CD14-positive monocyte (primary cell): ENCODE measurements at regions not wholly inside any gene's neighbourhood (a gene's known extent, or its start where the extent isn't known, plus 50 kb on each side); places are given as distances from the start of the nearest gene placed in this dataset.

ENCODE experiments used
- DNase-seq, 3 donors: peaks; one replicate each; pipeline ENCODE4 v3.0.0-alpha.2; 2011 to 2022
- H2AFZ ChIP-seq: 2 replicates; pipeline ENCODE4 v1.6.0; 2012; ENCODE audit warnings: mild to moderate bottlenecking, low read depth, low read length, inconsistent platforms; ENCODE audit not compliant: insufficient read depth, poor library complexity, severe bottlenecking
- H3K27ac ChIP-seq, 2 donors: 1 replicate in 1 of 2; 2 replicates in 1 of 2; pipeline ENCODE4 v1.5.1; 2012 to 2013; ENCODE audit warnings: low read length in 2 of 2, control low read depth in 1 of 2, inconsistent platforms in 1 of 2, low read depth in 1 of 2, mild to moderate bottlenecking in 1 of 2
- H3K27me3 ChIP-seq, 2 donors: one replicate each; pipeline versions ENCODE4 v1.6.0 to v1.6.1; 2011 to 2013; ENCODE audit warnings: low read length in 2 of 2; ENCODE audit not compliant: control insufficient read depth in 2 of 2, insufficient read depth in 2 of 2
- H3K36me3 ChIP-seq, 2 donors: replicated peaks in 1 of 2; 1 replicate in 1 of 2; 2 replicates in 1 of 2; pipeline versions ENCODE4 v1.5.1 to v1.6.1; 2012 to 2013; ENCODE audit warnings: low read length in 2 of 2, control low read depth in 1 of 2, inconsistent platforms in 1 of 2, mild to moderate bottlenecking in 1 of 2; ENCODE audit not compliant: insufficient read depth in 2 of 2, control insufficient read depth in 1 of 2
- H3K4me1 ChIP-seq, 2 donors: 1 replicate in 1 of 2; 2 replicates in 1 of 2; pipeline versions ENCODE4 v1.5.1 to v1.6.1; 2012 to 2013; ENCODE audit warnings: low read length in 2 of 2, control low read depth in 1 of 2, inconsistent platforms in 1 of 2, mild to moderate bottlenecking in 1 of 2, moderate library complexity in 1 of 2; ENCODE audit not compliant: insufficient read depth in 2 of 2, control insufficient read depth in 1 of 2
- H3K4me2 ChIP-seq: replicated peaks from 2 replicates; pipeline ENCODE3; 2012; ENCODE audit warnings: low read length, moderate library complexity, mild to moderate bottlenecking; ENCODE audit not compliant: poor library complexity, severe bottlenecking; ENCODE audit errors: extremely low read depth
- H3K4me3 ChIP-seq, 3 experiments: fragments of 200-600 bp in 1 of 3; sonication (generic) in 1 of 3; replicated peaks in 1 of 3; 1 replicate in 2 of 3; 2 replicates in 1 of 3; pipeline ENCODE4 v1.5.1; 2011 to 2013; ENCODE audit warnings: low read length in 3 of 3, mild to moderate bottlenecking in 3 of 3, control low read depth in 2 of 3, low read depth in 2 of 3, inconsistent platforms in 1 of 3, moderate library complexity in 1 of 3
- H3K79me2 ChIP-seq: 2 replicates; pipeline ENCODE4 v1.6.0; 2012; ENCODE audit warnings: mild to moderate bottlenecking, control low read depth, inconsistent platforms, low read length, moderate library complexity; ENCODE audit not compliant: insufficient read depth
- H3K9ac ChIP-seq: 2 replicates; pipeline ENCODE4 v1.6.0; 2017; ENCODE audit warnings: low read length, mild to moderate bottlenecking; ENCODE audit not compliant: insufficient read depth, poor library complexity, severe bottlenecking
- H3K9me3 ChIP-seq, 2 donors: replicated peaks in 1 of 2; 1 replicate in 1 of 2; 2 replicates in 1 of 2; pipeline versions ENCODE4 v1.5.1 to v1.6.1; 2012 to 2013; ENCODE audit warnings: low read length in 2 of 2, control low read depth in 1 of 2; ENCODE audit not compliant: control insufficient read depth in 1 of 2, insufficient read depth in 1 of 2
- H4K20me1 ChIP-seq: 2 replicates; pipeline ENCODE4 v1.6.0; 2012; ENCODE audit warnings: mild to moderate bottlenecking, low read length, control low read depth, moderate library complexity; ENCODE audit not compliant: insufficient read depth
- H3K27ac Mint-ChIP-seq, 7 donors: one replicate each; pipeline ENCODE4 v1.8.0; 2020; ENCODE audit warnings: mild to moderate bottlenecking in 7 of 7, mixed read lengths in 7 of 7, moderate library complexity in 6 of 7, inconsistent platforms in 2 of 7
- H3K27me3 Mint-ChIP-seq, 3 donors: one replicate each; pipeline ENCODE4 v1.8.0; 2021 to 2022; ENCODE audit warnings: low read depth in 3 of 3, mild to moderate bottlenecking in 3 of 3, mixed read lengths in 3 of 3, moderate library complexity in 3 of 3, inconsistent platforms in 1 of 3
- H3K36me3 Mint-ChIP-seq, 2 donors: one replicate each; pipeline ENCODE4 v1.8.0; 2020; ENCODE audit warnings: mixed read lengths in 2 of 2, inconsistent platforms in 1 of 2, mild to moderate bottlenecking in 1 of 2
- H3K4me1 Mint-ChIP-seq: one replicate; pipeline ENCODE4 v1.8.0; 2020; ENCODE audit warnings: mild to moderate bottlenecking, mixed read lengths
- H3K4me3 Mint-ChIP-seq, 2 donors: one replicate each; pipeline ENCODE4 v1.8.0; 2020; ENCODE audit warnings: mild to moderate bottlenecking in 2 of 2, mixed read lengths in 2 of 2, moderate library complexity in 1 of 2
- H3K9me3 Mint-ChIP-seq, 7 donors: one replicate each; pipeline ENCODE4 v1.8.0; 2020 to 2022; ENCODE audit warnings: mixed read lengths in 7 of 7, mild to moderate bottlenecking in 6 of 7, moderate library complexity in 6 of 7, inconsistent platforms in 2 of 7
- WGBS: methylation state at CpG from one replicate; pipeline ENCODE4 v1.1.5; 2013; ENCODE audit warnings: missing lambda C conversion rate; ENCODE audit not compliant: insufficient coverage; 5-methylcytosine and 5-hydroxymethylcytosine counted together
- intact Hi-C, 2 donors: fragments of 100-400 bp; cut with micrococcal nuclease; formaldehyde crosslinking; loops; one replicate each; pipeline versions ENCODE4 v1.15.0 to v1.15.1; 2023
- TF ChIP-seq, protein P1 (sequence below): fragments of 200-600 bp; IDR thresholded peaks from one replicate; pipeline ENCODE4 v1.8.0; 2022; ENCODE audit warnings: antibody characterized with exemption, mild to moderate bottlenecking

DNA sequence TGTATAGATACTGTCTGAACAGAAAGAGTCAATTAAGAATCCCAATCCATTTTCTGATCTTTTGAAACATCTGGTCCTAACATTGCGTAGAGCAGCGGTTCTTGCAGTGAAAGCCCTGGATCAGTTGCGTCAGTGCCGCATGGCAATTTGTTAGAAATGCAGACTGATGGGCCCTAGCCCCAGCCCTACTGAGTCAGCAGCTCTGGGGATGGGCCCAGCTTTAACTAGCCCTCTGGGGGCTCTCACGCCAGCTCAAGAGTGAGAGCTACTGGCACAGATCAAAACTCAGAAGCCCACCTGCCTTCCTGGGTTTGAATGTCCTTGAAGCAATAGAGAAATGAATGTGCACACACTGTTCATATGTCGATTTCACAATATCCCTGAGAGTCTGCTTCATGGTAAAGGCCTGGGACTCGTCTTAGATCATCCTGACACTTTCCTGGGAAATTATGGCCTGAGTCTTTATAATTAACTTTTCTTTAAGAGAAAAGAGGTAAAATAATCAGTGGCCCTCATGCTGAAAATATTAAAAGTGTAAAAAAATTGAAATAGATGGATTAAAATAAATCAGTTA is 206.8 kb upstream of the TMTC4 start:
- H3K27me3 ChIP-seq, result no peaks in the 10 kb centered on the region
- peaks cover 0 to 10% (median 3%) of the 10 kb centered on the region in 7 donors for H3K9me3 Mint-ChIP-seq
- H3K4me3 Mint-ChIP-seq, result no peak overlapping the region
- no peaks in the 10 kb centered on the region for H3K36me3 ChIP-seq
- H3K79me2 ChIP-seq, result no peaks in the 10 kb centered on the region
- H3K4me2 ChIP-seq, result no peak overlapping the region
- intact Hi-C loops, result no loop called here
- 95% methylated on average over 4 of the region's 7 CpGs for WGBS
- no peak overlapping the region for H3K9ac ChIP-seq
- no peak overlapping the region for H3K4me3 ChIP-seq
- H3K4me1 ChIP-seq, result no peaks in the 10 kb centered on the region
- H3K36me3 Mint-ChIP-seq, result no peaks in the 10 kb centered on the region
- TF ChIP-seq, protein P1, sequence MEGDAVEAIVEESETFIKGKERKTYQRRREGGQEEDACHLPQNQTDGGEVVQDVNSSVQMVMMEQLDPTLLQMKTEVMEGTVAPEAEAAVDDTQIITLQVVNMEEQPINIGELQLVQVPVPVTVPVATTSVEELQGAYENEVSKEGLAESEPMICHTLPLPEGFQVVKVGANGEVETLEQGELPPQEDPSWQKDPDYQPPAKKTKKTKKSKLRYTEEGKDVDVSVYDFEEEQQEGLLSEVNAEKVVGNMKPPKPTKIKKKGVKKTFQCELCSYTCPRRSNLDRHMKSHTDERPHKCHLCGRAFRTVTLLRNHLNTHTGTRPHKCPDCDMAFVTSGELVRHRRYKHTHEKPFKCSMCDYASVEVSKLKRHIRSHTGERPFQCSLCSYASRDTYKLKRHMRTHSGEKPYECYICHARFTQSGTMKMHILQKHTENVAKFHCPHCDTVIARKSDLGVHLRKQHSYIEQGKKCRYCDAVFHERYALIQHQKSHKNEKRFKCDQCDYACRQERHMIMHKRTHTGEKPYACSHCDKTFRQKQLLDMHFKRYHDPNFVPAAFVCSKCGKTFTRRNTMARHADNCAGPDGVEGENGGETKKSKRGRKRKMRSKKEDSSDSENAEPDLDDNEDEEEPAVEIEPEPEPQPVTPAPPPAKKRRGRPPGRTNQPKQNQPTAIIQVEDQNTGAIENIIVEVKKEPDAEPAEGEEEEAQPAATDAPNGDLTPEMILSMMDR, result no peak
- H3K9me3 ChIP-seq, result no peaks in the 10 kb centered on the region
- H2AFZ ChIP-seq, result no peak overlapping the region
- H3K27me3 Mint-ChIP-seq, result no peaks in the 10 kb centered on the region
- no peak overlapping the region for H3K27ac ChIP-seq
- no peaks in the 10 kb centered on the region for H3K4me1 Mint-ChIP-seq
- no peak for DNase-seq
- no peak overlapping the region for H3K27ac Mint-ChIP-seq
- H4K20me1 ChIP-seq, result no peaks in the 10 kb centered on the region

DNA sequence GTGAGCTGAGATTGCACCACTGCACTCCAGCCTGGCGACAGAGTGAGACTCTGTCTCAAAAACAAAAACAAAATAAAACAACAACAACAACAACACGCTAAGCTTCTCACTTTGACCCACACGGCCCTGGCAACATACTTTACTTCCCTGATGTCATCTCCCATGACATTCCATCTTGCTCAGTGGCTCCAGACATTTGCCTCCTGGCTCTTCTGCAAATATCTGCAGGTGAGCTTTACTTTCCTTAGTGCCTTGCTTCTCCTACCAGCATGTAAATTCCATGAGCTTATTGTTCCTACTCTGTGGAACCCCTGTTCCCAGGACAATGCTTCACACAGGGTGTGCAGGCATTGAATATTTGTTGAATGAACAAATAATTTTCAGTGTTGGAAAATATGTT is 205.6 kb upstream of the TMTC4 start:
- Histone ChIP-seq H2AFZ (no peak overlapping the region), H3K4me2 (no peak overlapping the region), H3K27ac (no peak overlapping the region), H3K9me3 (peaks cover 0 to 7% of the 10 kb centered on the region in 2 donors), H4K20me1 (no peaks in the 10 kb centered on the region), H3K9ac (no peak overlapping the region), H3K79me2 (no peaks in the 10 kb centered on the region), H3K27me3 (no peaks in the 10 kb centered on the region), H3K36me3 (no peaks in the 10 kb centered on the region), H3K4me1 (no peaks in the 10 kb centered on the region), H3K4me3 (no peak overlapping the region)
- TF ChIP-seq, protein P1, result no peak
- intact Hi-C loops, result no loop called here
- WGBS, result 78% methylated on average over 3 of the region's 3 CpGs
- Mint-ChIP-seq H3K27me3 (peaks cover 0 to 1% (median 0%) of the 10 kb centered on the region in 3 donors), H3K4me1 (no peaks in the 10 kb centered on the region), H3K4me3 (no peak overlapping the region), H3K36me3 (no peaks in the 10 kb centered on the region), H3K27ac (no peak overlapping the region), H3K9me3 (peaks cover 2 to 12% (median 3%) of the 10 kb centered on the region in 7 donors)
- no peak for DNase-seq
